K562 (cell line): ENCODE measurements at regions not wholly inside any gene's neighbourhood (a gene's known extent, or its start where the extent isn't known, plus 50 kb on each side); places are given as distances from the start of the nearest gene placed in this dataset.

ENCODE experiments used
- ATAC-seq: fragments of 200-7000 bp; cut with Tn5 transposase; 3 replicates; pipeline ENCODE4 v1.9.1; 2020; ENCODE audit warnings: moderate library complexity
- BruUV-seq: library from RNA; stranded (reverse); fragments of 400-500 nt; replicated peaks from 2 replicates; lab custom pipeline; 2021; lab: Mats Ljungman, UMichigan
- CTCF ChIA-PET: fragments of 300-600 bp; formaldehyde crosslinking; extraction: SDS; loops from one replicate; lab custom pipeline; 2021; ENCODE audit warnings: low intra/inter-chr PET ratio; lab: Yijun Ruan, JAX
- POLR2A ChIA-PET: fragments of 300-600, 350-650 bp; sonication (Branson Sonifier 250); formaldehyde crosslinking; extraction: SDS; loops from one replicate; lab custom pipeline; 2021; ENCODE audit warnings: antibody characterized with exemption, inconsistent platforms; lab: Yijun Ruan, JAX
- DNase-seq, 4 experiments: peaks; one replicate each; pipeline versions ENCODE4 v3.0.0 to v3.0.0-alpha.2; 2011 to 2018; ENCODE audit warnings: low spot score in 3 of 4, mixed read lengths in 3 of 4; ENCODE audit errors: extremely low read depth in 1 of 4
- FAIRE-seq: peaks from 2 replicates; lab custom pipeline; 2011; peaks lifted over from hg19 to GRCh38; lab: Jason Lieb, UNC
- H2AFZ ChIP-seq: 2 replicates; pipeline ENCODE4 v1.6.0; 2011; ENCODE audit warnings: low read depth, low read length, control low read depth, inconsistent platforms
- H3K27ac ChIP-seq: fragments of 200-600 bp; 3 replicates; pipeline ENCODE4 v1.8.0; 2011; ENCODE audit warnings: low read depth, mild to moderate bottlenecking, control low read depth, inconsistent platforms, low read length, moderate library complexity, mixed read lengths; ENCODE audit errors: extremely low read depth
- H3K27me3 ChIP-seq, 2 experiments: fragments of 300-600 bp in 1 of 2; 2 replicates in 1 of 2; 3 replicates in 1 of 2; pipeline versions ENCODE4 v1.6.0 to v1.8.0; 2011; ENCODE audit warnings: inconsistent platforms in 2 of 2, low read length in 2 of 2, mild to moderate bottlenecking in 1 of 2, mixed read lengths in 1 of 2, moderate library complexity in 1 of 2; ENCODE audit not compliant: control insufficient read depth in 2 of 2, insufficient read depth in 2 of 2
- H3K36me3 ChIP-seq: fragments of 300-600 bp; 3 replicates; pipeline ENCODE4 v1.8.0; 2011; ENCODE audit warnings: mild to moderate bottlenecking, low read length, inconsistent platforms; ENCODE audit not compliant: control insufficient read depth, insufficient read depth
- H3K4me1 ChIP-seq, 2 experiments: fragments of 200-600 bp in 1 of 2; replicated peaks in 1 of 2; 2 replicates in 1 of 2; 3 replicates in 1 of 2; pipeline versions ENCODE4 v1.5.1 to v1.8.0; 2011; ENCODE audit warnings: inconsistent platforms in 2 of 2, low read length in 2 of 2, mild to moderate bottlenecking in 1 of 2, mixed read lengths in 1 of 2, moderate library complexity in 1 of 2; ENCODE audit not compliant: control insufficient read depth in 2 of 2, insufficient read depth in 2 of 2
- H3K4me2 ChIP-seq: 2 replicates; pipeline ENCODE4 v1.6.1; 2011; ENCODE audit warnings: low read length, control low read depth, inconsistent platforms, mixed read lengths; ENCODE audit not compliant: insufficient read depth
- H3K4me3 ChIP-seq: fragments of 200-600 bp; sonication (generic), shearing (Covaris generic); 2 replicates; pipeline ENCODE4 v1.5.1; 2016; ENCODE audit warnings: control low read depth, inconsistent platforms
- H3K79me2 ChIP-seq: fragments of 200-600 bp; 3 replicates; pipeline ENCODE4 v1.8.0; 2011; ENCODE audit warnings: low read length, inconsistent platforms; ENCODE audit not compliant: control insufficient read depth, insufficient read depth
- H3K9ac ChIP-seq, 2 experiments: 2 replicates each; pipeline versions ENCODE4 v1.6.0 to v1.6.1; 2011; ENCODE audit warnings: low read depth in 2 of 2, low read length in 2 of 2, control low read depth in 1 of 2, inconsistent platforms in 1 of 2, mild to moderate bottlenecking in 1 of 2, mixed read lengths in 1 of 2; ENCODE audit not compliant: insufficient read depth in 1 of 2
- H3K9me1 ChIP-seq: one replicate; pipeline ENCODE4 v1.6.0; 2011; ENCODE audit warnings: inconsistent platforms, mild to moderate bottlenecking, low read length, moderate library complexity; ENCODE audit not compliant: control insufficient read depth, insufficient read depth
- H3K9me3 ChIP-seq: replicated peaks from 2 replicates; pipeline ENCODE4 v1.5.1; 2011; ENCODE audit warnings: low read depth, low read length, inconsistent platforms; ENCODE audit not compliant: control insufficient read depth, insufficient read depth
- H4K20me1 ChIP-seq: replicated peaks from 2 replicates; pipeline ENCODE4 v1.6.1; 2011; ENCODE audit warnings: low read length, inconsistent platforms, mixed read lengths; ENCODE audit not compliant: control insufficient read depth, insufficient read depth
- BRF2 ChIP-seq: IDR thresholded peaks from 3 replicates; pipeline ENCODE4 v1.6.1; 2011; ENCODE audit warnings: borderline replicate concordance, mild to moderate bottlenecking; ENCODE audit not compliant: insufficient read length, insufficient read depth
- TAF1 ChIP-seq: IDR thresholded peaks from 2 replicates; pipeline ENCODE4 v1.6.1; 2011; ENCODE audit warnings: mild to moderate bottlenecking, low read length, moderate library complexity; ENCODE audit not compliant: insufficient read depth, control insufficient read depth, severe bottlenecking; ENCODE audit errors: extremely low read depth
- WGBS: fragments of 100-300 bp; shearing (Covaris generic); methylation state at CpG from one replicate; pipeline ENCODE4 v1.1.6; 2016; ENCODE audit warnings: low coverage, mixed read lengths; ENCODE audit not compliant: insufficient coverage; ENCODE audit errors: missing lambda C conversion rate; 5-methylcytosine and 5-hydroxymethylcytosine counted together
- in situ Hi-C: fragments of 300-500 bp; cut with MboI; formaldehyde crosslinking; loops from 4 replicates; pipeline ENCODE4 v1.15.0; 2018; ENCODE audit warnings: inconsistent platforms, mixed read lengths
- intact Hi-C: fragments of 100-400 bp; cut with micrococcal nuclease; formaldehyde crosslinking; loops from 2 replicates; pipeline ENCODE4 v1.14.2; 2022

GRCh38 chr10:131697476-131698128, 203.2 kb upstream of the PPP2R2D start (continued):
- TF ChIP-seq BRF2, result no peak

- DNase-seq (no peak), FAIRE-seq (no peak)
- CTCF ChIA-PET, result no interaction called here
These were observed 202.6 kb upstream of the PPP2R2D start for GRCh38 chr10:131698232-131698631.

More at GRCh38 chr10:131698232-131698631, 202.6 kb upstream of the PPP2R2D start:
- no peak overlapping the region for H3K27ac ChIP-seq
- no peak overlapping the region for H3K9ac ChIP-seq
- TF ChIP-seq TAF1, result no peak
- H3K9me1 ChIP-seq, result no peaks in the 10 kb centered on the region
- intact Hi-C loops, result no loop called here
- H3K27me3 ChIP-seq, result peaks cover 0 to 7% of the 10 kb centered on the region in 2 experiments; a peak in 2 of 5 replicates
- no peaks in the 10 kb centered on the region for H3K9me3 ChIP-seq
- no peaks in the 10 kb centered on the region for H3K36me3 ChIP-seq
- no peaks in the 10 kb centered on the region for H3K79me2 ChIP-seq
- WGBS, result 0% methylated on average over 9 of the region's 10 CpGs
- H3K4me1 ChIP-seq, result no peaks in the 10 kb centered on the region
- no peak overlapping the region for H3K4me3 ChIP-seq
- POLR2A ChIA-PET, result interaction anchor here (0.8 kb wide), 1 partner anchor 14 kb away, joined by 3 read pairs; no protein-coding TSS in a partner anchor
- H3K4me2 ChIP-seq, result no peak overlapping the region
- in situ Hi-C loops, result no loop called here
- ATAC-seq, result no peak
- no TSS peak for BruUV-seq
- H4K20me1 ChIP-seq, result no peaks in the 10 kb centered on the region
- H2AFZ ChIP-seq, result no peak overlapping the region
